DOHH2 (cell line): ENCODE measurements at regions not wholly inside any gene's neighbourhood (a gene's known extent, or its start where the extent isn't known, plus 50 kb on each side); places are given as distances from the start of the nearest gene placed in this dataset.

Experiments
- EZH2phosphoT487 ChIP-seq: fragments of 200-600 bp; sonication (generic); IDR thresholded peaks from 2 replicates; pipeline ENCODE4 v1.6.1; 2017; ENCODE audit warnings: borderline replicate concordance, mild to moderate bottlenecking, antibody characterized with exemption, low read length, moderate library complexity, mixed read lengths
- TF ChIP-seq, protein P1 (sequence below): fragments of 200-600 bp; sonication (generic); IDR thresholded peaks from one replicate; pipeline ENCODE4 v1.5.1; 2014; ENCODE audit warnings: antibody characterized with exemption, mild to moderate bottlenecking, low read depth, low read length; ENCODE audit not compliant: poor library complexity, severe bottlenecking

DNA sequence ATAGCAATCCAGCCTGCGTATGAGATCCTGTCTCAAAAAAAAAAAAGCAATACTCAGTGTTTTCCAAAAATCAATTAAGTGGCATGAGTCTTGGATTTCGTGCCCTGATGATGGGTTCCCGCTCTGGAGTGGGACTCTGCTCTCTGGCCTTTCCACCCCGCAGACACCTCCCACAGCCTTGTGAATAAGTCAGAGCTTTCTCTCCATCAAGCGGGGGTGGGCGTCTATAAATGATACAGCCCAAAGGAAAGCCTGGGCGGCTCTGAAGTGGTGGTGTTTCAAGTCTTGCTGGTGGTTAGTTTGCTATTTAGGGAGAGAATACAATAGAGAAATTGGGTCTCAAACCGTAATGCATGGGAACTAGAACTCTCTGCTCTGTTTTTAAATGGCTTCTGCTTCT, 52.5 kb upstream of the TAGAP start:
- TF ChIP-seq, protein P1, sequence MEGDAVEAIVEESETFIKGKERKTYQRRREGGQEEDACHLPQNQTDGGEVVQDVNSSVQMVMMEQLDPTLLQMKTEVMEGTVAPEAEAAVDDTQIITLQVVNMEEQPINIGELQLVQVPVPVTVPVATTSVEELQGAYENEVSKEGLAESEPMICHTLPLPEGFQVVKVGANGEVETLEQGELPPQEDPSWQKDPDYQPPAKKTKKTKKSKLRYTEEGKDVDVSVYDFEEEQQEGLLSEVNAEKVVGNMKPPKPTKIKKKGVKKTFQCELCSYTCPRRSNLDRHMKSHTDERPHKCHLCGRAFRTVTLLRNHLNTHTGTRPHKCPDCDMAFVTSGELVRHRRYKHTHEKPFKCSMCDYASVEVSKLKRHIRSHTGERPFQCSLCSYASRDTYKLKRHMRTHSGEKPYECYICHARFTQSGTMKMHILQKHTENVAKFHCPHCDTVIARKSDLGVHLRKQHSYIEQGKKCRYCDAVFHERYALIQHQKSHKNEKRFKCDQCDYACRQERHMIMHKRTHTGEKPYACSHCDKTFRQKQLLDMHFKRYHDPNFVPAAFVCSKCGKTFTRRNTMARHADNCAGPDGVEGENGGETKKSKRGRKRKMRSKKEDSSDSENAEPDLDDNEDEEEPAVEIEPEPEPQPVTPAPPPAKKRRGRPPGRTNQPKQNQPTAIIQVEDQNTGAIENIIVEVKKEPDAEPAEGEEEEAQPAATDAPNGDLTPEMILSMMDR = no peak
- no peak for TF ChIP-seq EZH2phosphoT487
